HG03520 (cell line): ENCODE measurements at regions not wholly inside any gene's neighbourhood (a gene's known extent, or its start where the extent isn't known, plus 50 kb on each side); places are given as distances from the start of the nearest gene placed in this dataset.

Source experiments
- ATAC-seq: cut with Tn5 transposase; IDR thresholded peaks from one replicate; pipeline ENCODE4 v1.9.1; 2021; ENCODE audit warnings: mild to moderate bottlenecking, moderate library complexity; ENCODE audit not compliant: unreplicated experiment

- no peak for ATAC-seq
These were observed 1075.0 kb downstream of the TTLL7 start for GRCh38 chr1:82923931-82924330.

GRCh38 chr1:82921759-82922158 lies 1077.2 kb downstream of the TTLL7 start:
- ATAC-seq: no peak

DNA sequence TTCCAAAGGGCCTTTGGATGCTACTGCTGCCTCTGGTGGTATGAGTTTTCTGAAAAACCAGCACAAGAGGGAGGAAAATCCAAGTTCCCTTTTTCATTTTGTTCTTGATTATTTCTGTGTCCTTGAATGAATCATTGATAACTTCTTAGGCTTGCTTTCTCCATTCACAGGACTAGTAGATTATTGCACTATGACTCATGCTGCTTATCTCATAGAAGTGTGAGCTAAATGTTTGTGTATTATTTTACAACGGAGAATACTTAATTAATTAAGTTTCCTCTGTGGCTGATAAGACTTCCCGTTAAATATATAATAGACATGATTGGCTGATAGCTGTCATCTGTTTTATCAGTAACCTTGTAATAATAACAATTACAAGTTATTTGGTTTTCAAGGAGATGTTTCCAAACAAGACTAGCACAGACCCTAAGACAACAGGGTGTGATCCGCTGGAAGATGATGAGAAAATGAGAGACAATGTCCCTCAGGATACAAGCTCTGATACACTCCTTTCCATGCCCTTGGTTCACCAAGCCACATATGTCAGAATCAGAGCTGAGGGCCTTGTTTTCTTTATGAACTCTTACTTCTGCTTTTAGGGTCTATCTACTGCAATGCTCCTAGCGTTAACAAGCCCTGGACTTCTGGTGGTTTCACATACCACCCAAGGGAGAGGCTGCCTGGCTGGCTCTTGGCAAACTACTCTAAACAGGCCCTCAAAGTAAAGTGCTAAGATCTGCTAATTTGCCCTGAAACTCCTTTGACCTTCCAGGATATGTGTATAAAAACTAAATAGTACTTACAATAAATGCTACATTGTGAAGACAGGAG lies 1078.3 kb downstream of the TTLL7 start:
- ATAC-seq: no peak

- no peak for ATAC-seq
These were observed 1079.1 kb downstream of the TTLL7 start for GRCh38 chr1:82919837-82920236.

DNA sequence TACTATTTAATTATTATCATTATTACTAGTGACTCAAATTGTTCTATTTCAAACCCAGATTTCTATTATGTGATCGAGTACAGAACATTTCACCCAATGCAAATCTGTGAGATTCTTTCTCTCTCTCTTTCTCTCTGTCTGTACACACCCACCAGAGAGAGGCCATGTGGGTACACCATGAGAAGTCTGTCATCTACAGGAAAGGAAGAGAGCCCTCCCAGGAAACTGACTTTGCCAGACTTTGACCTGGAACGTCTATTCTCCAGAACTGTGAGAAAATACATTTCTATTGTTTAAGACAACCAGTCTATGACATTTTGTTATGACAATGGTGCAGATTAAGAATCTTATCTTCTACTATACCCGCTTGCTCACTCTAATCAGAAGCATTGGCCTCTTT lies 1091.6 kb downstream of the TTLL7 start:
- no peak for ATAC-seq

- no peak for ATAC-seq
These were observed 1095.3 kb downstream of the TTLL7 start for GRCh38 chr1:82903626-82904025.

DNA sequence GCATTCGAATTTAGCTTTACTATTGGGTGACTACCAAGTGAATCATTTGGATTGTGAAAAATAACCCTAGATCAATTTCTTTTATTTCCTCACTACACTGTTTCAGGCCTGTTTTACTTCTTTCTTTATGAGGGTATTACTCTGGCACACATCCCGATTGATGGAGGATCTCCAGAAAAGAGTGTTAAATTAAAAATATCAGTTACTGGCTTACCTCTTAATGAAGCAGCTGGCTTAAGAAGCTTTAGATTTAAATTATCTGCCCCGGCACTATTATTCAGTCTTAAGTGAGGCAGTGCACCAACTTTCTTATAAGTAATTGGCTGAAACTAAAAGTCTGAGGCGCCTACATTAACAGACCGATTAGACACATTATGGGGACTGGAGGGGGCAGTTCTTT lies 1097.4 kb downstream of the TTLL7 start:
- ATAC-seq: no peak

- ATAC-seq: no peak
These were observed 1097.8 kb downstream of the TTLL7 start for GRCh38 chr1:82901118-82901517.

DNA sequence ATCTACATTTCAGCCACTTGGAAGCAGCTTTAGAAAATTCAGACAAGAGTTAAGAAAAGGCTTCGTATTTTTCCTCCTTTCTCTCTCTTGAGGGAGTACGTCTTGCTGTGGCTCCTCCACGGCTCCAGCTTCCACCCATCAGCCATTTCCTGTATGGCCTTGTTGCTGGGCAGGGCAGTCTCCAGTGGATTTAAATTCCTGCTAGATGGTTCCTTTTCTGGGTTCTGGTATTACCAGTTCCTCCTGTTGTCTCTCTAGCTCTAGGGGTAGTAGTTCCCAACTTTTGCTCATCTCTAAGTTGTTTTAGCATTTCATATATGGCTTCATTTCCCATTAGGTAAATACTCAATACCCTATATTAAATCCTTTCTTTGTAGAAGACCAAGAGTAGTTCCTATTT lies 1098.3 kb downstream of the ADGRL2 start:
- no peak for ATAC-seq

GRCh38 chr1:82897549-82897948 lies 1096.8 kb downstream of the ADGRL2 start:
- no peak for ATAC-seq

GRCh38 chr1:82896036-82896435 lies 1095.3 kb downstream of the ADGRL2 start:
- no peak for ATAC-seq

- ATAC-seq: no peak
These were observed 1093.9 kb downstream of the ADGRL2 start for GRCh38 chr1:82894635-82895034.

GRCh38 chr1:82893712-82894470 lies 1093.2 kb downstream of the ADGRL2 start:
- no peak for ATAC-seq

DNA sequence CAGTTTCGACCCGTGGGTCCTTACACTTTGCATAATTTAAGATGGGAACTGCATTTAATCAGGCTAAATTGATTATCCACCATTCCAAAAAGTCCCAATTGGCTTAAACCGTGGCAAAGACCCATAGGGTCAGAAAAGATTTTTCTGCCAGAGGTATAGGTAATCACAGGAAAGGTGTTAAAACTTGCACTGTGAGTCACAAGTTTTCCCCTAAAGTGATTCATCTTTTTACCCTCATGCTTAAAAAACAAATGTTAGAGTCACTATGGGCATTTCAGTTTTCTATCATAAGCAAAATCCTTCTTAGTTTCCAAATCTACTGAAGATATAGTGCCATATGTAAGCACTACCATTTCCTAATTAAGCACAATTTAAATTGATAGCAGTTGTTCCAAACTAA lies 1079.8 kb downstream of the ADGRL2 start:
- ATAC-seq: no peak

- ATAC-seq: no peak
These were observed 1079.1 kb downstream of the ADGRL2 start for GRCh38 chr1:82879701-82880305.

- ATAC-seq: no peak
These were observed 1074.4 kb downstream of the ADGRL2 start for GRCh38 chr1:82875170-82875569.

- no peak for ATAC-seq
These were observed 1073.3 kb downstream of the ADGRL2 start for GRCh38 chr1:82874041-82874440.

- ATAC-seq: no peak
These were observed 1069.6 kb downstream of the ADGRL2 start for GRCh38 chr1:82870332-82870731.

- no peak for ATAC-seq
These were observed 1067.0 kb downstream of the ADGRL2 start for GRCh38 chr1:82867781-82868180.

- ATAC-seq: no peak
These were observed 1061.0 kb downstream of the ADGRL2 start for GRCh38 chr1:82861749-82862148.

GRCh38 chr1:82858031-82858430 lies 1057.3 kb downstream of the ADGRL2 start:
- no peak for ATAC-seq

GRCh38 chr1:82849460-82849859 lies 1048.7 kb downstream of the ADGRL2 start:
- ATAC-seq: no peak
